Stimulated activated CD4-positive, alpha-beta T cell treated with anti-CD3 and anti-CD28 coated beads, Interleukin-12 subunit alpha, Interleukin-12 subunit beta, amount 100 ng/mL, for 4 hours (primary cell): ENCODE measurements at regions not wholly inside any gene's neighbourhood (a gene's known extent, or its start where the extent isn't known, plus 50 kb on each side); places are given as distances from the start of the nearest gene placed in this dataset.
"Not testable (repeated sequence)": the region's sequence is repeated elsewhere in the genome, so short reads cannot be mapped to it uniquely, and the experiment has no call there.

Source experiments
- DNase-seq: peaks from one replicate; pipeline ENCODE4 v3.0.0-alpha.2; 2020

- DNase-seq, result not testable (repeated sequence)
Observed at GRCh38 chr5:100364757-100365478, 170.3 kb upstream of the FAM174A start.

DNA sequence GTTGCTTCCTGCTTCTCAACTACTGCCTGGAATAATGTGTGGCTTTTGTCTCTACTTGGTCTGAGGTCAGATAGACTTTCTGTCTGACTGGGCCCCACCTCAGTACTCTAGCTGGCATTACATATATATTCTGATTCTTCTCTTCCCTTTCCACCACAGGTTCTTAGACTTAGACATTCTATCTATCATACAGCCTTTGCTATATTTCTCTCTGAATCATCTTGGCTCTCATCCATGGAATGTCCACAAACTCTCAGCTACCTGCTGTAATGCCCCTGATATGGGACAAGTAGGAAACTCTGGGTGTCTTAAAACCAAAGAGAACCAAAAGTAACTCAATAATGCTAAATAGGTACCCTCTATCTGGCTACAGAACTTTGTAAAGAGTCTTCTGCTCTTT is 170.8 kb upstream of the FAM174A start:
- DNase-seq, result not testable (repeated sequence)

DNA sequence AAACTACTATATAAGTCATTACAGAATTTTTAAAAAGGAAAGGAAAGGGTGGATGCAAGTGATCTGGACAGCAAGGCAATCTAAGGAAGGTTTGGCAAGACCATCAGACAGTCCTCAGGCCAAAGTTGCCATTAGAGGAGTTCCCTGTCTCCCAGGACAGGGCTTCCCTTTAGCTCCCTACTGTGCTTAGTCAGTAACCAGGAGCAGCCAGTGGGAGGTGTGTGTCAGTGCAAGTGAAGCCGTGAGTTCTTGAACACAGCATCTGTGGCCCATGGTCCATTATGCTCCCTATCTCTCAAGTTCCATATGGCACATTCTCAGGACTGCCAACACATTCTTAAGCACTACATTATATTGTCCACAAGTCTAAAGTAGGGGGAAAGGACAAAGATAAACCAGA is 175.2 kb upstream of the FAM174A start:
- DNase-seq, result not testable (repeated sequence)

GRCh38 chr5:100346269-100346668 is 188.9 kb upstream of the FAM174A start:
- DNase-seq, result not testable (repeated sequence)

GRCh38 chr5:100341485-100341884 is 193.7 kb upstream of the FAM174A start:
- DNase-seq, result not testable (repeated sequence)

GRCh38 chr5:100322483-100322882 is 212.7 kb upstream of the FAM174A start:
- no peak for DNase-seq

- DNase-seq, result no peak
Observed at GRCh38 chr5:100319885-100320284, 215.3 kb upstream of the FAM174A start.

GRCh38 chr5:100313657-100314056 is 221.5 kb upstream of the FAM174A start:
- DNase-seq, result no peak

DNA sequence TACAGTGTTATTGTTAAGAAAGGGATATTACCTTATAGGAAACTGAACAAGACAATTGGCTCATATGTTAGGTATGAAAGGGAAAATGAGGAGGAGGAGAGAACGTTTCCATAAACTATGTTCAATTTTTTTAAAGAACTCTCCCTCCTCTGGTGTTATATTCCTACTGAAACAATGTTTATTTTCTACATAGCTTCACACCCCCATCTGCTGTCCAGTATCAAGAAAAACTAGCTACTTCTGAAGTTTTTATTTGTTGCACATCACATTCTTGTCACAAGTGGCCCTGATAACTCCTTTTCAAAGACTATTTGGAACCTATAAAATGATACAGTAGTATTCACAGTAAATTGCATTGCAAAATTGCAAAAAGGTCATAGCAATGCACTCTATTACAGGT is 223.4 kb upstream of the FAM174A start:
- DNase-seq, result no peak

DNA sequence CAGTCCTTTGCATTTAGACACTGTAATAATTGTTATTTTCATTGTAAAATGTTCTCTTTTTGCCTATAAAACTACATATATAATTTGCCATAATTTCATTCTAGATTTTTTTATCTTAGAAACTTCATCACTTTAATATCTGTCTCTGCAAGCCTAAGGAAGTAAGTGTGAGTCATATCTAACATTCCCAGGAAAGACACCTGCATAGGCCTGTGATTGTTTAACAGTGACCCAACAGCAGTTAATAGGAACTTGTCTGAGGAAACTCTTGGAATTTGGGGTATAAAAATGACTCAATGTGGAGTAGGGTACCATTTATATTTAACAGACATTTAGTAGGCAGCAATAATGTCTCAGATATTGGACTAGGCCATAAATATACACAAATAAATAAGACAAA is 229.2 kb upstream of the FAM174A start:
- DNase-seq, result no peak

- no peak for DNase-seq
Observed at GRCh38 chr5:100303216-100303615, 232.0 kb upstream of the FAM174A start.

- no peak for DNase-seq
Observed at GRCh38 chr5:100299261-100299660, 235.9 kb upstream of the FAM174A start.

- no peak for DNase-seq
Observed at GRCh38 chr5:100276071-100276470, 259.1 kb upstream of the FAM174A start.

DNA sequence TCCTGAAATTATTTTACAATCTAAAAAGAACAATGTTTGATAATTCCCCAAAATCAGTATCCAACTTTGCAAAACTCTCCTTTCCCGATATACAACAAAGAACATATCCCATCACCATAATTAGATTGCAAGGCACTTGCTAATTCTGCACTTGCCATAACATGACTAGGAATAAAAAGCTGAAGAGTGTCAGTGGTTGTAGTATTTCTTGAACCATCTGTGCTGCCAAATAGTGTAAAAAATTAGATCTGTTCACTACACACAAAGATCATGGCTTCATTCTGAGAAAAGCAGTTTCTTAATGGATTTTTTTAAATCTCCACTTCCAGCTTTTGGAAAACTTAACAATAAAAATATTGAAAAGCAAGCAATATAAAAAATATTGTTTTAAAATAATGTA is 259.5 kb upstream of the FAM174A start:
- no peak for DNase-seq

DNA sequence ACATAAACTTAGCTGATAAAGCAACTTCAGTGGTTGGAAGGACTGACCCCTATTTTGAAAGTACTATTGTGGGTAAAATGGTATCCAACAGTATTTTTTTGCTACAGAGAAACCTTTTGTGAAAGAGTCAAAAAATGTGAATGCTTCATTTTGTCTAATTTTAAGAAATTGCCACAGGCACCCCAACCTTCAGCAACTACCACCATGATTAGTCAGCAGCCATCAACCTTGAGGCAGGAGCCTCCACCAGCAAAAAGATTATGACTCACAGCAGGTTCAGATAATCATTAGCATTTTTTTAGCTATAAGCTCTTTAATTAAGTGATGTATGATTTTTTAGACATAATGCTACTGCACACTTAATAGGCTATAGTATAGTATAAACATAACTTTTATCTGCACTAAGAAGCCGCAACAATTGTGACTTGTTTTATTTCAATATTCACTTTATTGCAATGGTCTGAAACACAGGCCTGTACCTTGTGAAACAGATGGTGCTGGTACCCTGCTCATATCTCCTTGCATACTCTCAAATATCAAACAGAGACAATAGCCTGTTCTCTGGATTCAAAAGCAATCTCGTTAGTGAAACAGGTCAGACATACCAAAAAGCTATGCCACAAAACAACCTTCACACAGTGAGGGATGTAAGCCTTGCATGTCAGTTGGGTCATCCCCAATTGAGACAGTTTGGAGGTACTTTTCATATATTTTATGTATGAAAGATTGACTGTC is 261.2 kb upstream of the FAM174A start:
- DNase-seq, result no peak

DNA sequence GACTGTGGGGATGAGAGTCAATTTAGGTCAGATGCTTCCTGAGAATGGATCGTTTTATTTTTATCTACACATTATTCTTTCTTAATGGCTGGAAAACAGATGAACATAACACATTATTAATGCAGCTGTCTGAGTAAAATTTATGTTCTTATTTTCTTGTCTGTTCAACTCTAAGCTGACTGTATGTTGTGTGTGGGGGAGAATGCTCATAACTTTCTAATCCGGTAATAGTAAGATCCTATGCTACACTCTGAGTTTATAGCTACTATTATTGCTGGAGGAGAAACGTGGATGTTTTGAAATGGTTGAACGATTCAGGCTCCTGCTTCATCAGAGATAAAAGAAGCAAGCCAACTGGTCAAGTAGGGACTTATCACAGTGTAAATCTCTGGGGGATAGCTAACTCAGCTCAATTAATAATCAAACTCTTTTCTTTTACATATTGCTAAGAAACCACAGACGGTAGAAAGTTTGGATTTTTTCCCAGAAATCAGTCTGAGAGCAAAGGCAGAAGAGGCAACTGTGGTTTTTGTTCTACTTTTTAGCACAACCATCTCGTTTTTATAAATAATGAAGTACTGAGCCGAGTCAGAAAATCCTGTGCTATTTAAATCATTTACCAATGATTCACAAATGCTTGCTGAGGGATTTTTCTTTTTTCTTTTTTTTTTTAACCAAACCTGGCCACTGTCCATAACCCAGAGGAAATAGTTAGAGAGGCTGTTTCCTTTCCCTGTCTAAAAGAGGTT is 265.0 kb upstream of the FAM174A start:
- no peak for DNase-seq

- no peak for DNase-seq
Observed at GRCh38 chr5:100260968-100261367, 274.2 kb upstream of the FAM174A start.

GRCh38 chr5:100252944-100253343 is 282.2 kb upstream of the FAM174A start:
- no peak for DNase-seq

DNA sequence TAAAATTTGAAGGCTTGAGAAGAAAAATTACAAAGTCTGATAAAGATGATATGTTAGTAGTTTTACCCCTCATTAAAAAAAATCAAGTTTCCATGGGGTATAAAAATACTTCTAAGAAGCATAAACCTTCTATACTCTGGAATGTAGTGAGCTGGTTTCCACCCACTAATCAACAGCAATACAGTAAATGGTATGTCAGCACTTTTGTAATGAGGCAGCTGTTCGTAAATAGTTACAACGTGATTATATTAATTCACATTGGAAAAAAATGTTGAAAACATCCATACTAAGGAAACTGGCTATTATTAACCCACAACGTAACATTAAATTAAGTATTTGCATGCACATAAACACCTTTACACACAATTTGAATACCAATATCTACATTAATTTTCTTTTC is 283.1 kb upstream of the FAM174A start:
- no peak for DNase-seq

- DNase-seq, result no peak
Observed at GRCh38 chr5:100249884-100250269, 285.3 kb upstream of the FAM174A start.

DNA sequence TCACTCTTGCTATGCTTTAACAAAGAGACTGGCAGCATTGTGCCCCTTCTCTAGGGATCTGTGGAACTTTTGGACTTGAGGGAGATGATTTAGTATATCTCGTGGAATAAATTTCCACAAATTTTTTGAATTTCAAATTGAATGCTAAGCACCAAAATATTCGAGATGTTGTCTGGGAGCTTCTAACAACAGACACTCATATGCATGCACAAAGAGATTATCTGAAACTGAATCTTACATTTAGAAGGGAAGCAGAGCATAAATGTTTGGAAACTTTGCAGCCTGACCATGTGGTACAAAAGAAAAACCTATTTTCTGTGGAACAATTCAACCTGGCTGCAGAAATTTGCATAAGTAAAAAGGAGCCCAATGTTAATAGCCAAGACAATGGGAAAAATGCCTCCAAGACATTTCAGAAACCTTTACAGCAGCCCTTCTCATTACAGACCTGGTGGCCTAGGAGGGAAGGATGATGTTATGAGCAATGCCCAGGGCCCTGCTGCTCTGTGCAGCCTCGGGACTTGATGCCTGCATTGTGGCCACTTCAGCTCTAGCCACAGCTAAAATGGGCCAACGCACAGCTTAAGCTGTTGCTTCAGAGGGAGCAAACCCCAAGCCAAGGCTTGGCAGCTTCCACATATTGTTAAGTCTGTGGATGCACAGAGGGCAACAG is 285.8 kb upstream of the FAM174A start:
- DNase-seq, result no peak

DNA sequence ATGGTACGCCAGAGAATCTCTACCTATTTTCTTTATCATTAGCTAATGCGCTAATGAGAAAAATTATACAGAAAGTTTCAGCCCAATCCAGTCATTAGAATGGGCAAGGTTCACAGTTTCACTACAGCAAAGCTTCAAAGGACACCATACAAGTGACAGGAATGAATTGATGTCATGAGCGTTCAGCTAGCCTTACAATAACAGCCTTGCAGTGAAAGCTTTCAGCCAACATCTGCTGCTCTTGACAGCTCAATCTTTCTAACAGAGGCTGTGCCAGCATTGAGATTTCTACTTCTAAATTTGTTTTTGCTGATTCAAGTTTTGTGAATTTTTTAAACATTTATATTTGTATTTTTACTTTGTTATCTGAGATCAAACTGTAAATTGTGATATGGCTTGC is 302.4 kb upstream of the FAM174A start:
- no peak for DNase-seq

GRCh38 chr5:100188778-100189177 is 346.4 kb upstream of the FAM174A start:
- DNase-seq, result no peak
